Thyroid gland (tissue), 4 donors: ENCODE measurements at regions not wholly inside any gene's neighbourhood (a gene's known extent, or its start where the extent isn't known, plus 50 kb on each side); places are given as distances from the start of the nearest gene placed in this dataset.

Experiments
- POLR2A ChIP-seq, 2 donors: fragments of 450-650 bp; IDR thresholded peaks; one replicate each; pipeline ENCODE4 v1.6.1; 2017; ENCODE audit warnings: antibody characterized with exemption in 2 of 2, mild to moderate bottlenecking in 2 of 2, moderate library complexity in 1 of 2
- TF ChIP-seq, protein P1 (sequence below), 6 experiments: fragments of 200-600 bp in 3 of 6; fragments of 450-650 bp in 3 of 6; sonication (generic) in 3 of 6; IDR thresholded peaks; one replicate each; pipeline ENCODE4 v1.5.1; 2016 to 2019; ENCODE audit warnings: antibody characterized with exemption in 6 of 6, mild to moderate bottlenecking in 2 of 6, inconsistent platforms in 1 of 6, moderate library complexity in 1 of 6

GRCh38 chr4:65911720-65912119, 241.4 kb upstream of the EPHA5 start:
- TF ChIP-seq, protein P1, sequence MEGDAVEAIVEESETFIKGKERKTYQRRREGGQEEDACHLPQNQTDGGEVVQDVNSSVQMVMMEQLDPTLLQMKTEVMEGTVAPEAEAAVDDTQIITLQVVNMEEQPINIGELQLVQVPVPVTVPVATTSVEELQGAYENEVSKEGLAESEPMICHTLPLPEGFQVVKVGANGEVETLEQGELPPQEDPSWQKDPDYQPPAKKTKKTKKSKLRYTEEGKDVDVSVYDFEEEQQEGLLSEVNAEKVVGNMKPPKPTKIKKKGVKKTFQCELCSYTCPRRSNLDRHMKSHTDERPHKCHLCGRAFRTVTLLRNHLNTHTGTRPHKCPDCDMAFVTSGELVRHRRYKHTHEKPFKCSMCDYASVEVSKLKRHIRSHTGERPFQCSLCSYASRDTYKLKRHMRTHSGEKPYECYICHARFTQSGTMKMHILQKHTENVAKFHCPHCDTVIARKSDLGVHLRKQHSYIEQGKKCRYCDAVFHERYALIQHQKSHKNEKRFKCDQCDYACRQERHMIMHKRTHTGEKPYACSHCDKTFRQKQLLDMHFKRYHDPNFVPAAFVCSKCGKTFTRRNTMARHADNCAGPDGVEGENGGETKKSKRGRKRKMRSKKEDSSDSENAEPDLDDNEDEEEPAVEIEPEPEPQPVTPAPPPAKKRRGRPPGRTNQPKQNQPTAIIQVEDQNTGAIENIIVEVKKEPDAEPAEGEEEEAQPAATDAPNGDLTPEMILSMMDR (IDR thresholded peaks at IDR 0.05) = no peak
- TF ChIP-seq POLR2A (IDR thresholded peaks at IDR 0.05) = no peak
